ENCODE measurements at regions not wholly inside any gene's neighbourhood (a gene's known extent, or its start where the extent isn't known, plus 50 kb on each side); places are given as distances from the start of the nearest gene placed in this dataset.
"Not testable (repeated sequence)": the region's sequence is repeated elsewhere in the genome, so short reads cannot be mapped to it uniquely, and the experiment has no call there.

DNA sequence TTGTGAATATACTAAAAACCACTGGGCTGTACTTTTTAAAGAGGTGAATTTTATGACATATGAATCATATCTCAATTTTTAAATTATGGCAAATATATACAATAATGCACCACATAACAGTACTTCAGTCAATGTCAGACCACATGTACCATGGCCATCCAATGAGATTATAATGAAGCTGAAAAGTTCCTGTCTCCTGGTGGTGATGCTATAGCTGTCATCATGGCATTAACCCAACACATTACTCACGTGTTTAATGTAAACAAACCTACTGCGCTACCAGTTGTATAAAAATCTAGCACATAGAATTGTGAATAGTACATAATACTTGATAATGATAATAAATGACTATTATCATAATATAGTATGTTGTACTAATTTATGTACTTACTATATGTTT, 77.6 kb upstream of the ID2 start:
- ATAC-seq: no peak

DNA sequence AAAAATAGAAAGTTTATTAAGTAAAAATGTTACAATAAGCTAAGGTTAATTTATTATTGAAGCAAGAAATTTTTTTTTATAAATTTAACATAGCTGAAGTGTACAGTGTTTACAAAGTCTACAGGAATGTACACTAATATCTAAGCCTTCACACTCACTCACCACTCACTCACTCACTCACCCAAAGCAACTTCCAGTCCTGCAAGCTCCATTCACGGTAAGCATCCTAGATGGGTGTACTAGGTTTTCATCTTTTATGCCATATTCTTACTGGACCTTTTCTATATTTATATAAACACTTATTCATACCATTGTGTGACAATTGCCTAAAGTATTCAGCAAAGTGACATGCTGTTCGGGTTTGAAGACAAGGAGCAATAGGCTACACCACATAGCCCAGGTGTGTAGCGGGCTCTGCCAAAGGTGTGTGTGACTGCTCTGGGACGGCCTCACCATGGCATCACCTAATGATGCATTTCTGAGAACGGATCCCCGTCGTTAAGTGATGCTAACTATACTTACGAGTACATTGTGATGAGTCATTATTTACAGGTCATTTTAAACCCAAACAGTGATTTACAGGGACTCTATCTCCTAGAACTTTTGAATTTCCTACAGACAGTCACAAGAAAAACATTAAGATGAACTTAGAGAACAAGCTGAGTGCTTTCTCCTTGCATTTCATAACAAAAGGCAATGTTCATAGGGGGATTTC, 76.3 kb upstream of the ID2 start:
- ATAC-seq: no peak

DNA sequence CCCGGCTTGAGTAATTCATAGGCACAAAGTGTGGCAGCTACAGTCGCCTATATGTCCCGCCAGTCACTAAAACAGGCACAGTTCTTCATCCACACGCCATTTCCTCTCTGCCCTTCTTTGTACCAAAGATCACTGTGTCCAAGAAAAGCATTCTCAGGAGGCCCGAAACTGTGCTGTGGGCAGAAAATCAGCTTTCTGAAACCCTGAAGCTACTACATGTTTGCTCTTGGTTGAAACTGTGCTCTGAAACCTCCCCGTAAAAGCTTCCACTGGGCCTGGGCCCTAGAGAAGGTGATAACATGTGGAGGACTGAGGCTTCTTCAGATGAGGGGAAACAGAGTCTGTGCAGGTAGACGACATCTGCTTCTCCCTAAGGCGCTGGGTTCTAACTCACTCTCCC, 75.6 kb upstream of the ID2 start:
- ATAC-seq: no peak

DNA sequence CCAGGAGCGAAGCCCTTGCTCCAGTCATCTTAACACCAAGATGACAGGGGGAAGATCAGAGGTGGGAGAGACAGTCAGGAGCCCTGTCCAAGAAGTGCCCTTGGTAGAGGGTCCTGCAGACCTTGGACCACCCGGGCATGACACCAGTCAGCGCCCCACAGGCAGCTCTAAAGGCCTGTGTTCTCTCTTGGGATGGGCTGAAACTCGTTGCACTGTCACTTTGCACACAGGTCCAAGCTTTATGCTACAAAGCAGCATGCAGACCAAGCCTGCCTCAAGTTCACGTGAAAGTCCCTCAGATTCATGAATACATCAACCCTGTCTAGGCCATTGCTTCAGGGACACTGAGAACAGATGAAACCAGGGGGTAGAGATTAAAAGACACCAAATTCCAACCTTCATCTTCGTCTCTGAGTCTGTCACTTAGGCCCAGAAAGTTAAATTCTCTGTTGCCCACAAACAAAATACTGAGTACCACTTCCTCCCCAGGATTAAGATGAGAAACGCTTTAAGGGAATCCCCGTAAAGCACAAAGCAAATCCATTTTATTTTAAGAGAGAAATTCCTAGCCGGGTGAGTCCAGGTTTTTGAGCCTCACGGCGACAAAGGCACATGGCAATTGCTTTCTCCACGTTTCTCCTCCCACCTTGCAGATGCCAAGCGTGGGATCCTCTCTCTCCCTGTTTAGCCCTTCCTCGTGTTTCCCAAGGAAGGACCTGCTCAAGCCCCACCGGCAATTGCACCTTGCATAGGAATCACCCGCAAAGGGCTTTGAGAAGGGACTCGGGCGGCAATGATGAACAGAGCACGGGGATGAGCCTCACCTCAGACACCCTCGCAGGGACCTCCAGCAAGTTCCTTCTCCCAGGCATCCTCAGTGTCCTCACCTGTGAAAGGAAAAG, 75.0 kb upstream of the ID2 start:
- ATAC-seq: no peak

DNA sequence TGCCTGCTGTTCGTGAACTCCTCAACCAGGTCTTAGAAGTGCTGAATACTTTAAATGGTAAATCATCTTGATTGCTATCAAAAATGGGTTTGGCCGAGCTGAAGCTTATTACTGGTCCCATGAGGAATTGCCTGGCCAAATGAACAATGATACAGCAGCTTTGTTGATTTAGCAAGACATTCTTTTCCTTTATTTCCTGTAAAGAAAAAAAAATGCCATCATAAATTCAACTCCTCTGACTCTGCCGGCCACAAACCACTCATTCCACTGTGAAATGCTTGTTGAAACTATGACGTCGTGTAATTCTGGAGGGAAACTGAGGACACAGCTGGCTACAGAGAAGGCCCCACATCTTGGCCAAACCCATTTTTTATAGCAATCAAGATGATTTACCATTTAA, 74.2 kb upstream of the ID2 start:
- no peak for ATAC-seq

DNA sequence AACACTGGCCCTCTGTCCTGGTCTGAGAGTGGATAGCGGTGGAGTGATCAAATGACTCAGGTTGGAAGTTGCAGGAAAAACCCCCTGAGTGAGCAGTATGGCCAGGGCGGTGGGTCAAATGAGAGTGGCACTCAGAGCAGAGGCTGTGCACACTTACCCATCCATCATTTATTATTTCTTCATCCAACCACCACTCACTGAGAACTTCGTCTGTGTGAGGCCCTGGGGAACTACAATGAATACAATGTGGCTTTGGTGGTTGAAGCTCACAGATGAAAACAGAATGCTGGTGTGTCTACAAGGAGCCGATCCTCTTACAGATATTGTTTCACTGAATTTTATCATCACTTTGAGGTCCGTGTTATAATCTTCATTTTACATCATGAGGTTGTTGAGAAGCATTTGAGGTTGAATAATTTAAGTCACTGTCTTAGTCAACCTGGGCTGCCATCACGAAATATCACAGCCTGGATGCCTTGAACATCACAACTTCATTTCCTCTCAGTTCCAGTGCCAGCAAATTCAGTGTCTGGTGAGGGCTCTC, 73.4 kb upstream of the ID2 start:
- ATAC-seq: peak; percentile 74 to 84

DNA sequence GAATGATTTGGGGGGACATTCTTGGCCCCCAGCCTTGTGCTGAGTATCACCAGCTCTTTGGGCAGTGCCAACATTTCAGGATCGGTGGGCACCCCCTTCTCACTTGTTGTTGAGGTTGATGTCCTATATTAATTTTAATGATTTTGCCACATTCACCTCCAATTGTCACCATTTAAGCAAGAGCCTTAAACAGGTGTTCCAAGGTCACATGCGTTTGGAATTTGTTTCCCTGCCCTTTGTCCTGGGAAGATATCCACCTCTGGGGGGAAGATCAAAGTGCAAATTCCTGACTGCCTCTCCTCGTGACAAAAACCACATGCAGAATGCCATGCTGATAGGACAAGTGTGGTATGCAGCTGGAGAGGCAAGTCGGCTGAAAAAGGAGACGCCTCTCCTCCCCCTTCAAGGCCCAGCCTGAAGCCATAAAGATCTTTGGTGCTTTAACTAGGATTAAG, 72.5 kb upstream of the ID2 start:
- no peak for ATAC-seq

DNA sequence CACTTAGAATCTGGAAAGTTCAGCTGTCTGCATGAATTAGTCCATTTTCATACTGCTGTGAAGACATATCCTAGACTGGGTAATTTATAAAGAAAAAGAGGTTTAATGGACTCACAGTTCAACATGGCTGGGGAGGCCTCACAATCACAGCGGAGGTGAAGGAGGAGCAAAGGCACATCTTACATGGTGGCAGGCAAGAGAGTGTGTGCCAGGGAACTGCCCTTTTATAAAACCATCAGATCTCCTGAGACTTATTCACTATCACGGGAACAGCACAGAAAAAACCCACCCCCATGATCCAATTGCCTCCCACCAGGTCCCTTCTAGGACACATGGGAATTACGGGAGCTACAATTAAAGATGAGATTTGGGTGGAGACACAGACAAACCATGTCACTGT, 71.1 kb upstream of the ID2 start:
- not testable (repeated sequence) for ATAC-seq

DNA sequence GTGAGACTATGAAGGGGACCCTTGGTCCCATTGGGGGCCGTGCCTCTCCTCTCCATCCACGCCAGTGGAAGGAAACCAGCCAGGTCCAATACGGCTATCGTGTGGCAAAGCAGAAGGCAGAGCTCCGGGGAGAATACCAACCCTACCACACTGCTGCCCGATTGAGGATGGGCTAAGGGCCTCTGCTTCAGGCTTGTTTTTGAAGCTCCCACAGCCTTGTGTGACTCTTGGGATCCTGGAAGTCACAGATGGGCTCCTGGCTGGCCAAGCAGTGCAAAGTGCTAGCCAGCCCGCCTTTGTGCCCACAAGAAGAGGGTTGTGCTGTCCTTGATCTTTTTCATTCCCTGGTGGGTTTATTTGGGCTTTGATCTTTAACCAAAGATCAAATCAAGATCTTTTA, 70.6 kb upstream of the ID2 start:
- ATAC-seq: no peak

DNA sequence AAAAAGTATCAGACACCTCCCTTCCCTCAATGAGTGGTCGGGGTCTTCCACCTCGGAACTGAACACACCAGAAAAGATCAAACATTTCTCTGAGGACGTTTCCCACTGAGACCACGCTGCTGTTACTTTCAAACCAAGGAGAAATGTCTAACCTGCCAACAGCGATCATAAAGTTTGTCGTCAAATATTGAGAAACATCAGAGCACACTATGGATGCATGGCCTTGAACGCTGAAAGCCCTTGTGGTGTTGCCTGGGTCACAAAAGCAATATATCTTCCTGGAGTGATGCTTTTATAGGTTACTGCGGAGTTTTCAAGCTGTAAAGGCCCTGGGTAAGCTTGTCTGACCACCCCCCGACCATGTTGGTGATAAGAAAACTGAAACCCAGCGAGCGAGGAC, 70.2 kb upstream of the ID2 start:
- no peak for ATAC-seq

DNA sequence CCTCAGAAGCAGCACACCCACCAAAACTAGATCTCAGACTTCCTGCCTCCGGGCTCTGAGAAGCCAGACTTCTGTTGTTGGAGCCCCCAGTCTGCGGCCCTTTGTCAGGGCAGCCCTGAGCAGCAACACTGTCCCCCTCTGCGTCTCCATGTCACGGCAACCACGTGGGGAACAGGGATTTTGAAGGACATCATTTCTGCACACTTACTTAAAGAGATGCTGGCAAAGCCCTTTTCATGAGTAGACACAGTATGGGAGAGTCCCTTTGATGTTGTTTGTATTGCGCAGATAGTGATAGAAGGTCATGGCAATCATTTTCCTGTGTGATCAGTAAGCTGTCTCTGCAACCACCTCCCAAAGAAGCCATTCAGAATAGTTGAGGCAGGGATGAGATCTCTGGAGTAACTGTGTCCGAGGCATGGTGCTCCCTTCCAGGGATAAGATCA, 69.1 kb upstream of the ID2 start:
- no peak for ATAC-seq

DNA sequence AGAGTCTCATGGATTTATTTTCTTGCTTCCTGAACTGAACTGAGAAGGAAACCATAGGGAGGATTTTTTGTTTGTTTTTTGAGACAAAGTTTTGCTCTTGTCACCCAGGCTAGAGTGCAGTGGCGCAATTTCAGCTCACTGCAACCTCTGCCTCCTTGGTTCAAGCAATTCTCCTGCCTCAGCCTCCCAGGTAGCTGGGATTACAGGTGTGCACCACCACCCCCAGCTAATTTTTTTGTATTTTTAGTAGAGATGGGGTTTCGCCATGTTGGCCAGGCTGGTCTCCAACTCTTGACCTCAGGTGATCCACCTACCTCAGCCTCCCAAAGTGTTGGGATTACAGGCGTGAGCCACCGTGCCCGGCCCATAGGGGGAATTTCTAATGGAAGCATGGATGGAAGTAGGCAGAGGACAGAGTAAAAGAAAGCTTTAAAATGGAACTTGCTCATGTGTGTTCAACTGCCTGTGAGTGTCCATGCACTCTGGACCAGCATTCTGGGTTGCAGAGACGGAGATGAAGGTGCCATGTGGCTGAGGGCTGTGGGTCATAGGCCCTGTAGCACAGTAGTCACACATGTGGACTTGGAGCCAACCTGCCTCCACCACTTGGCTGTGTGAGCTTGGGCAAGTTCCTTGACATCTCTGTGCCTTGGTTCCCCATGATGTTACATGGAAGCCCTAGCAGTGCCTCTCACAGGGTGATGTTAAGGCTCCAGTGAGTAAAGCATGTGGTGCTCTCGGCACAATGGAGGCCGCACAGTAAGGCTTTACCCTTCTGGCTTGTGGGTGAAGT, 68.5 kb upstream of the ID2 start:
- not testable (repeated sequence) for ATAC-seq

DNA sequence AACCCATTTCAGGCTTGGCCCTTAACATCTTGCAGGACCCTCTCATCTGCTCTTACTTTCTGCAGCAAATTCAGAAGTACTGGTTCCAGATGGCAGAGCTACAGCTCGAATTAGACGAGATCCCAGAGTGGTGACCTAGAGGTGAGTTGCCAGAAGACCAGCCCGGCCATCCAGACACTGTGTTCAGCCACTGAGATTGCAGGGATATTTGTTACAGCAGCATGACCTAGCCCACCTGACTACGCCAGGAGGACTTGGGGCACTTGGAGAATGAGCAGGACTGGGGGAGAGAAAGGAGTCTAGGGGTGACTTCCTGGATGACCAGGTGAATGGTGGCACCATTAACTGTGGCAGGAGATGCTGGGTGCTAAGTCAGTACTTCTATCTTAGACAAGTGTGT, 67.2 kb upstream of the ID2 start:
- ATAC-seq: no peak

DNA sequence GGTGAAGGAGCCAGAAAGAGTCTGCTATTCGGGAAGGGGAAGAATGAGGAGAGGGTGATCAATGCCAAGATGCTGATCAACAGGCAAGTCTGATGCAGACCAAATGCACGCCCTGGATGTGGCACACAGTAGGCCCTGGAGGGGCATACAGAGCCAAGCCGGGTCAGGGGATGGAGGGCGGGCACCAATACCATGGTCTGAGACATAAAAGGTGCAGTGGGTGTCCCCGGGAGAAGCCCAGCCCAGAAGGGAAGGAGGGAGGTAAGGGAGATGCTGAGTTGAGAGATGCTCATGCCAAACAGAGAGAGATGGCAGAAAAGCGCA, 66.6 kb upstream of the ID2 start:
- no peak for ATAC-seq

DNA sequence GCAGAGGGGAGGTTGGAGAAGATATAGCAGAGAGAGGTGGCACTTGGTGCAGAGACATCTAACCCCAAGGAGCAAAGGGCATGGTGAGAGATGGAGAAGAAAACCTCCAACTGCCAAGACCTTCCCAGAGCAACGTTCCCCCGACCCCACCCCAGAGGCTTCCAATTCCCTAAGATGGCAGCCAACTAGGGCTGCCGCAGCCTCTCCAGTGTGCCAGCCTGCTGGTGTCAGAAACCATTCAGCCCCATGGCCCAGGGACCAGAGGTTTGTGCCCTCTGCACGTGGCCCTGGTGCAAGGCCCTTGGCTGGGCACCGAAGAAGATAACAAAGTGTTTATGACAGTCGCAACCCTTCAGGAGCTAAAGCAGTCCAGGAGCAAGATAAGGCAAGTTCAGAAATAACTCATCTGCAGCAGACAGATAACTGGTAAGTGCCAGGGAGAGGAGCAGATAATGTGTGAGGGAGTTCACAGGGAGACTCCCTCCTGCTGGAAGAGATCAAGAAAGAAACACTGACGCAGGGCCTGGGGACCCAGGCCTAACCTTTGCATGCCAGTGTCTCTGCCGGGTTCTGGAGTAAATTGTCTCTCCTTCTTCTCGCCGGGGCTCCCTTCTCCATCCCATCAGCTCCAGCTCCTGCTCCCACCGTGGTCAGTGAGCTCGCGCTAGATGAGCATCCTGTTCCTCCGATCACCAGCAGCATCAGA, 66.1 kb upstream of the ID2 start:
- ATAC-seq: no peak

DNA sequence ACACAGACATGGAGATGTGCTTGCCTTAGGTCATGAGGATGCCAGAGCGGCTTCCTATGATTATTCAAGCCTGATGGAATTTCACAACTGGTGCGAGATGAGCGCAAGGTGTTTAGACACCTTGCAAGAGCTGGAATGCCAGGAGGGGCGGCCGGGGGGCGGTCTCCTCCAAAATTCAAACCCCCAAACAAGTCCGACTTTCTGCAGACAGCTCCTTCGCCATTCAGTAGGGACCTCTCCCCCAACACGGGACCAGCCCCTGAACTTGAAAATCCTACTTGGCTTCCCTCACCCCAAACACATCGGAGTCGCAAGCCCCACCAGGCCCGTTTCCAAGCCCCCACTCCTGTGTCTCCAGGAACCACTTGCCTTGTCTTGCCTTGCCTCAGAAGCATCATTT, 64.8 kb upstream of the ID2 start:
- ATAC-seq: no peak

DNA sequence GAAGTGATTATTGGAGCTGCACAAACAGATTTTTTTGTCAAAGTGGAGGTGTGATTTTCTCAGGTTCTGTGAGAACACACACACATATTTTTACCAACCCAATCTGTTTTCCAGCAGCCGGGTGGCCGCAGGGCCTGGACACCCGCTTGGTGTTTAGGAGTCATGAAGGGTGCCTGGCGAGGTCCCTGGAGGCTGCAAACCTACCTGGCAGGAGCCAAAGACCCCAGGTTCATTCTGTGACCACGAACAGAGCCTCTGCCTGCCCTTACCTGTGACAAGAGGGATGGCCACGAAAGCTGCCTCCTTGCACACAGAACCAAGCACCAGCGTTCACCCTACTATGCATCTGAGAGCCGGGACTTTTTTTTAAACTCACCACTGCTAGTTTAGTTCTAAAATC, 64.3 kb upstream of the ID2 start:
- ATAC-seq: no peak

DNA sequence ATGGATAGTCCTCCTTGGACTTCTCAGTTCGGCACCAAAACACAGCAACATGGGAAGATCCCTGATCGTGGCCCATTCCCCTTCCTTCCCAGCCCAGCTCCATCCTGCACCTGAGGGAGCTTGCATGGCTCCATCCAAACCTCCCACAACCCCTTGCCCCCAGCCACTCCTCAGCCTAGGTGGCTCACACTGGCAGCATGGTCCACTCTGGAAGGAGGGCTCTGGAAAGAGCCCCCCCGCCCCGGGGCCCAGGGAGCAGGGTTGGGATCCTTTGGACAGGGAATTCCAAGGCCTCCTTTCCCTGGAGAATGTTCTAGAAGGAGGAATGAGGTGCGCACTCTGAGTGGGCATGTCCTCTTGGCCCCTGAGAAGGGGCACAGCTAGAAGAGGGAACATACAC, 62.8 kb upstream of the ID2 start:
- no peak for ATAC-seq

DNA sequence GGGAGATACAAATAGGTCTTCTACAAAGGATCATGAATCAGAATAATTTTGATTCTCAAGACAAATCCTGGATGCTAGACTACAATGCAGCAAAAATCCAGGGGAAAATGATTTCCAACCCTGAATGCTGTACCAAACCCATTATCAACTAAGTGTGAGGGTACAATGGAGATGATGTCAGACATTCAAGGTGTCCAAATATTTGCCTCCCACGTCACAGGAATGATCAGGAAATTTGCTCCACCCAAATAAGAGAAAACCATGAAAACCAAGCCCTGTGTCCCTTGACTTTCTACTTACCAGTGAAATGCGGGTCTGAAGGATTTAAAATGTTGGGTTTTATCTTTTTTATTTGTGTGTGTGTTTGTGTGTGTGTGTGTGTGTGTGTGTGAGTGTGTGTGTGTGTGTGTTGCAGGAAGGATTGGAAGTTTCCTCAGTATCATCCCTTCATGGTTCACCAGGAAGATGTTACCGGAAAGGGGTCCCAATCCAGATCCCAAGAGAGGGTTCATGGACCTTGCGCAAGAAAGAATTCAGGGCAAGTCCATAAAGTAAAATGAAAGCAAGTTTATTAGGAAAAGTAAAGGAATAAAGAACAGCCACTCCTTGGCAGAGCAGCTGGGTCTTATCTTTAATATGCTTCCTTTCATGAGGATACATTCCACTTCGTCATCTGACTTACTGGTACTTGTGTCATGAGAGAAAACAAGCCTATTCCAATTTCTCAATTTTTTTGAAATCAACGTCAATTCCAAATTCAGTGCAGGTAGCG, 61.1 kb upstream of the ID2 start:
- no peak for ATAC-seq

DNA sequence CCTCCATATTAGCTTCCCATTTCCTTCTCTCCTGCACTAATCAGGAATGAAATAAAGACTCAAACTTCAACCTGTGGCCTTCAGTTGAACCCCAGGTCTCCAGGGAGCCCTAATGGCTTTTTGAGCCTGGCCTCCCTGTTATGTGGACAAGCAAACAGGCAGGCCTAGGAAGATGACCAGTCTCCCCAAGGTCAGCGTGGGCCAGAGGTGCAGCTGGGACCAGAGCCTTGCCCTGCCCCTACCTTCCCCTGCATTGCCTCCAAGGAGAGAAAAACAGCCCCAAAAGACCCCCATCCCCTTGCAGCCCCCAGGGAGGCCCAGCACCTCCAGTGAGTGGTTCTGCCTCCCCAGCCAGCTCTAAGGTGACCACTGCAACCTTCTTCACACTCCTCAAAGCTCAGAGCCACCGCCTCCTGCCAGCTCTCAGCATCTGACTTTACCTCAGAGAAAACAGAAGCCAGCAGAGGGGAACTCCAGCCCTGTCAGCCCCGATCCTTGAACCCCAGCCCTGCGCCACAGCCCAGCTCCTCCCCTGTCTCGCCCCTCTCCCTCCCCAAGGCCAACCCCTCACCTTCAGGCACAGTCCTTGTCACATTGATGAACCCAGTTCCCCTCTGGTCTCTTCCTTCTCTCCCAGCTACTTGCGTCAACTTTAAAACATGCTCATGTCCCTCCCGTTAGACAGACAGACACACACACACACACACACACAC, 59.5 kb upstream of the ID2 start:
- ATAC-seq: no peak

DNA sequence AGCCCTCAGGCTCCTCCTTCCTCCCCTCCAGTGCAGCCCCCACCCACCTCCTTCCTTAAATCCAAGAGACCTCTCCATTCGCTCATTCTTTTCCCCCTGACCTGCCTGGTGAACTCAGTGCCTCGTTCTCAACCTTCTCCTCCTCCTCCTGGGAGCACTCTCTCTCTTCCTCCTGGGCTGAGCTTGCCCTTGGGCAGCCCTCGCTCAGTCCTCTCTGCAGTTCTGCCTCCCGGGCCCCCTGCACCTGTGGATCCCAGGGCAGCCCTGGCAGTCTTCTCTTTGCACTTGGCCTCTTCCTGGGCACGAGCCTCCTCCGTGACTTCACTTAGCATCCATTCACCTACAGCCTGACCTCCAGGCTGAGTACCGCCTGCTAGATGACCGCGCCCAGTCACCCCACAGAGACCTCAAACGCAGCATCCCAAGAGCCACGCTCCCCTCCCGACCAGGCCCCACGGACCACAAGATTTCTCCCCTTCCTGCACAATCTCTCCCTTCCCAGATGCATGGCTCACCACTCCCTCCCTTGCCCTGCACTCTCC, 58.9 kb upstream of the ID2 start:
- no peak for ATAC-seq
